ENCODE measurements at regions not wholly inside any gene's neighbourhood (a gene's known extent, or its start where the extent isn't known, plus 50 kb on each side); places are given as distances from the start of the nearest gene placed in this dataset.

- in situ Hi-C loops (cut with HindIII; ENCODE audit: low sequenced_read_pairs) = no loop called here
Observed at GRCh38 chr9:87084407-87084806, 137.1 kb upstream of the GAS1 start.

DNA sequence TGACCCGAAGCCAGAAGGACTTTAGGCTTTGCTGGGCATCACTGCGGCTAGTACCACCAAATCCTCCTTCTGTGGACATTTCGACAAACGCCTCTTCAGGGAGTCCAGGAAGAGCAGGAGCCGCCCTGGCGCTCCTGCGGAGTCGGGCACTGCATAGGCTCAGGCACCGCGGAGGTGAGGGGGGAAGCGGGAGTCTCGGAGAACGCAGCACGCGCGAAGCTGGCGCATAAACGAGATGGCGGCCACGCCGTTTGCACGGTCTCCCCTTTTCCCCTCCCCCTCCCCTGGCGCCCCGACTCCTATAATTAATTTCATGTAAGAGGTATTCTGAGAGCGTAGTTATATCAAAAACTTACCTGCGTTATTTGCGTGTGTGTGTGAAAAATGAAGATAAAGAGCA is 137.8 kb upstream of the GAS1 start:
- in situ Hi-C loops (cut with HindIII; ENCODE audit: low sequenced_read_pairs) = no loop called here

DNA sequence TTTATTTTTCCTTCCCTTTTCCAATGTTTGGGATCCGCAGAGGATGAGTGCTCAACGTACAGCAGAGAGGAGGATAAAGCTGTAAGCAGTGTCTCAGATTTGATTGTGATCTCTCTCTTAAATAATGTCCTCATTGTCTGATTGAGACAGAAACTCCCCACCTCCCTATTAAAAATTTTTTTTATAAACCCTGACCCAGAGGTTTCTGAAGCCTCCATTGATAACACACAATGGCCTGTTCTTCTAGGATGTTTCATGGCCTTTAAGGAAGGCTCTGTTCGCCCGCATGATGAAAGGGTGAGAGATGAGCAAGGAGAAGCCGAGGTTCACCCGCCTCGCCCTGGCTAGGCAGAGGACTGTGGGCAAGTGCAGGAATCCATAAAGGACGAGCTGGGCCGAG is 138.2 kb upstream of the GAS1 start:
- in situ Hi-C loops (cut with HindIII; ENCODE audit: low sequenced_read_pairs) = no loop called here

DNA sequence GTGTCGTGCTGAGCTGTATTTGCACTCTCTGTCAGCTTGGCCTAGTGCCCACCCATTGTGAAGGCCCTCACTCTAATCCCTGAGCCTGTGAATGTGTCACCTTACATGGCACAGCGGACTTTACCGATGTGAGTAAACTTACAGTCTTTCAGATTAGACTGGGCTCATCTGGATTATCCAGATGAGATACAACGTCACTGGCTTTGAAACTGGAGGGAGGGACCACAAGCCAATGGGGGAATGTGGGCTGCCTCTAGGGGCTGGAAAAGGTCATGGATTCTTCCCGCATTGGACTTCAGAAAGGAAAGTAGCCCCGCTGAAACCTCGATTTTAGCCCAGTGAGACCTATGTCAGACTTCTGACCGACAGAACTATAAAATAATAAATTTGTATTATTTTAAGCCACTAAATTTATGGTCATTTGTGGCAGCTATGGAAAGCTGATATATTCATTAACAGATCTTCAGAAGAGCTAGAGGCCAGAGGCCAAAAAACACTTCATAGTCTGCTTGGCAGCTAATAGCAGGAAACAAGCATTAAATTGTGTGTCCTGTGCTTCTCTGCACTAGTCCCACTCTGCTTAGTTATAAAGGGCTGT is 139.0 kb upstream of the GAS1 start:
- in situ Hi-C loops (cut with HindIII; ENCODE audit: low sequenced_read_pairs) = no loop called here

DNA sequence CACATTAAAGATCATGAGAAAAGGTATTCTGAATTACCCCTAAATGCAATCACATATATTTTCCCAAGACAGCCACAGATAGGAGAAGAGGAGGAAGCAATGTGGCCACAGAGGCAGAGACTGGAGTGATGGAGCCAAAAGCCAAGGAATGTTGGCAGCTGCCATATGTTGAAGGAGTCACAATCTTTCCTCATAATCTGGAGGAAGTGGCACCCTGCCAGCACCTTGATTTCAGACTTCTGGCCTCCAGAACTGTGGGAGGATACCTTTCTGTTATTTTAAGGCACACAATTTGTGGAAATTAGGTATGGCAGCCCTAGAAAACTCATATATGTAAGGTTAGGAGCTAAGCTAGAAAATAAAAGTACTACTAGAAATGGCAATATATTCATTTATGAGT is 139.9 kb upstream of the GAS1 start:
- in situ Hi-C loops (cut with HindIII; ENCODE audit: low sequenced_read_pairs) = no loop called here

- in situ Hi-C loops (cut with HindIII; ENCODE audit: low sequenced_read_pairs) = no loop called here
Observed at GRCh38 chr9:87088192-87088591, 140.9 kb upstream of the GAS1 start.

- in situ Hi-C loops (cut with HindIII; ENCODE audit: low sequenced_read_pairs) = no loop called here
Observed at GRCh38 chr9:87088621-87089365, 141.5 kb upstream of the GAS1 start.

DNA sequence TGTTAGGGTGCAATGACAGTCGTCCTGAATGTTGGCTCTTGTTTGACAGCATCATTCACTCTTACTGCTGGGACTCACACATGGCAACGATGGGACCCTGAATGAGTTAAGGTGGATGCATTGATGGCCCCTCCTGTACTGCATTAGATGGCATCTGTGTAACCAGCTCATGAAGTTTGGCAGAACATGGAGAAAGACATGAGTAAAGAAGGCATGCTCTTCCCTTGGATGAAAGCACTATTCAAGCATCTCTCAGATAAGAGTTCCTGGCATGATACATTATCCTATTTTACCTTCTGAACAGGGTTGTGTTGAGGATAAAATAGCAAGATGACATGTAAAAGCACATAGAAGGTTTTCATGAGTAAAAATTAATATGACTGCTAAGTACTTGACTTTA is 142.2 kb upstream of the GAS1 start:
- in situ Hi-C loops (cut with HindIII; ENCODE audit: low sequenced_read_pairs) = no loop called here

- in situ Hi-C loops (cut with HindIII; ENCODE audit: low sequenced_read_pairs) = no loop called here
Observed at GRCh38 chr9:87089929-87090328, 142.6 kb upstream of the GAS1 start.

GRCh38 chr9:87093777-87094176 is 146.5 kb upstream of the GAS1 start:
- in situ Hi-C loops (cut with HindIII; ENCODE audit: low sequenced_read_pairs) = no loop called here

- in situ Hi-C loops (cut with HindIII; ENCODE audit: low sequenced_read_pairs) = no loop called here
Observed at GRCh38 chr9:87095951-87096350, 148.6 kb upstream of the GAS1 start.

- in situ Hi-C loops (cut with HindIII; ENCODE audit: low sequenced_read_pairs) = no loop called here
Observed at GRCh38 chr9:87096506-87096905, 149.2 kb upstream of the GAS1 start.

GRCh38 chr9:87097238-87097637 is 149.9 kb upstream of the GAS1 start:
- in situ Hi-C loops (cut with HindIII; ENCODE audit: low sequenced_read_pairs) = no loop called here

- in situ Hi-C loops (cut with HindIII; ENCODE audit: low sequenced_read_pairs) = no loop called here
Observed at GRCh38 chr9:87099407-87099806, 152.1 kb upstream of the GAS1 start.

DNA sequence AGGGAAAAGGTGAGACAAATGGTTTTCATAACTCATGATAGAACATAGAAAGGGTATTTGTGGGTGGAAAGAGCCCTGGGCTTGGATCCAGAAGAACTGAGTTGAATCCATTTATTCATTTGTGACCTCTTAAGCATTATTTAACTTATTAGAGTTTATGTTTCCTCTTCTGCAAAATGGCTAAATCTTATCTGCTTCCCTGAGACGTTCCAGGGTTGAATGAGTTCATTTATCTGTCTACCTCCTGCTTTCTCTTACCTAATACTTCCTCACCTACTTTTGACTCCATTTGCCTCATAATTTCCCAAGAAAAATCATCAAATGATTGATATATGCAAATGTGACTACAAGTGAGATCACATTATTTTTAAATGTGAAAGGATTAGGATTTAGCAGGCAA is 152.7 kb upstream of the GAS1 start:
- in situ Hi-C loops (cut with HindIII; ENCODE audit: low sequenced_read_pairs) = no loop called here

DNA sequence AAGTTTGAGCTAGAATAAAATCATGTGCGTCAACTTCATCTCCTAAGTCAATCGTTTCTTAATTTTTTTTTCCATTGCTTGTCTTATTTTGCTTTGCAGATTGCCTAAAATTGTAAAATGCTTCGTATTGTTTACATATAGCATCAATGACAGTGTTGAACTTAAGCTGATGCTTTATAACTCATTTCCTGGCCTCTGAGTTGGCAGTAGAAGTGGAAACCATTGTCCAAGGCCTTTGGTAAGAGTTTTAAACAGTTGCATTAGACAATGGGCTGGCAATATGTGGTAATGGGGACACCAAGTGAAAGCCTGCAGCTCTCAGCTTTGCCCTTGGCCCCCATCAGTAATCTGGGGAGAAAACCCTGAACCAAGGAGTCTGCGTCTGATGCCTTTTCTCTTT is 154.8 kb upstream of the GAS1 start:
- in situ Hi-C loops (cut with HindIII; ENCODE audit: low sequenced_read_pairs) = no loop called here

GRCh38 chr9:87107072-87107471 is 159.8 kb upstream of the GAS1 start:
- in situ Hi-C loops (cut with HindIII; ENCODE audit: low sequenced_read_pairs) = no loop called here

GRCh38 chr9:87108661-87109060 is 161.4 kb upstream of the GAS1 start:
- in situ Hi-C loops (cut with HindIII; ENCODE audit: low sequenced_read_pairs) = no loop called here

GRCh38 chr9:87109231-87109631 is 161.9 kb upstream of the GAS1 start:
- in situ Hi-C loops (cut with HindIII; ENCODE audit: low sequenced_read_pairs) = no loop called here

DNA sequence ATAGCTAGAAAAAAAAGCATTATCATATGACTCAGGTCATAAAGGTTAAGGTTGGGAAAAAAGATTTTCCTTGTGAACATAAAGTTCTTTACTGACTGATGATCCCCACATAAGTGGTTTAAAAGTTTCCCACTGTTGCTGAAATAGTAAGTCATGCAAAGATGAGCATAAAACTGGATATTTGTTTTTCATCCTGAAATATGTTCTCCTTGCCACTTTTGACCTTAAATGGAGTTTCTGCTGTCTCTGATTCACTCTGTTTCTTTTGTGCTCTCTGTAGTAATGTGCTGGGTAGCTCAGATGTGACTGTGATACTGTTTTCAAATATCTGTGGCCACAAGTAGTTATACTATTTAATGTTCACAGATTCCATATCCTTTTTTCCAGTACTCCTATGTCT is 162.5 kb upstream of the GAS1 start:
- in situ Hi-C loops (cut with HindIII; ENCODE audit: low sequenced_read_pairs) = no loop called here

DNA sequence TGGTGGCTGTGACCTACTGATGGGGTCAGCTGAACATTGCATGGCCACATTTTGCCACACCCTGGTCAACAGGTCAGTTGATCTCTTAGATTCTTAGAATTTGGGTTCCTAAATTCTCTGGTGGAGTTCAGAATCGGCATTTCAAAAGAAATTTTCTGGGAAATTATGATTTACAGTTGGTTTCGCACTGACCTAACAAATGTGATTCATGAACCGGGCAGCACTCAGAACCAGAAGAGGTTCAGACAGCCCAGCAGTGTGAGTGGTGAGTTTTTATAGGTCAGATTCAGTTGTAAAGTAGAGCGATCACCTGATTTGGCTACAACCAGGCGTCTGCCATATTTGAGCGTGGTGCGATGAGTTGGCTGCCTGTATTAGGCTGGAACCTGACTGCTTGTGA is 163.7 kb upstream of the GAS1 start:
- in situ Hi-C loops (cut with HindIII; ENCODE audit: low sequenced_read_pairs) = no loop called here

DNA sequence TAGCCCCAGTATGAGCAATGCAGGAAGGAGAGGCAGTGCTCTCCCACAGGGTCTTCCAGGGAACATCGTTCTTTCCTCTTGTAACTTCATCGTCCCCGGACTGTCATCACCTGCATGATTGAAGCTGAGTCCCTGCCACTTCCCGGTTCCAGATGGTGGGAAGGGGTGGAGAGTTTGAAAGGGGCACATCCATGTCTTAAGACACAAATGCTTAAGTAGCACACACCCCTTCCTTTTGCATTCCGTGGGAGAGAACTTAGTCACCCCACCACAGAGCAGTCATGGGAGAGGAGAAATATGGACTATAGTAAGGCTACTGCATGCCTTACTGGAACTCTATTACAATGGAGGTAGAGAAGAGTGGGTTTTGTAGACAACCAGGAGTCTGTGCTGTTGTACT is 165.3 kb upstream of the GAS1 start:
- in situ Hi-C loops (cut with HindIII; ENCODE audit: low sequenced_read_pairs) = no loop called here

- in situ Hi-C loops (cut with HindIII; ENCODE audit: low sequenced_read_pairs) = no loop called here
Observed at GRCh38 chr9:87113874-87114273, 166.6 kb upstream of the GAS1 start.

Data from DLD1 (cell line).